CD4-positive, alpha-beta memory T cell (primary cell): ENCODE measurements at regions not wholly inside any gene's neighbourhood (a gene's known extent, or its start where the extent isn't known, plus 50 kb on each side); places are given as distances from the start of the nearest gene placed in this dataset.

ENCODE experiments used
- CTCF ChIA-PET: fragments of 350-600 bp; sonication (Branson Sonifier 250); formaldehyde crosslinking; loops from one replicate; lab custom pipeline; 2021; ENCODE audit warnings: inconsistent platforms; ENCODE audit not compliant: partially characterized antibody; lab: Charles Lee
- POLR2A ChIA-PET: fragments of 350-600 bp; sonication (Branson Sonifier 250); formaldehyde crosslinking; loops from one replicate; lab custom pipeline; 2021; ENCODE audit not compliant: partially characterized antibody; lab: Charles Lee
- DNase-seq, 5 donors: peaks; one replicate each; pipeline versions ENCODE4 v3.0.0 to v3.0.0-alpha.2; 2020 to 2022; ENCODE audit warnings: mixed read lengths in 1 of 5
- H3K27ac ChIP-seq: one replicate; pipeline ENCODE4 v1.7.0; 2013; ENCODE audit warnings: low read depth, low read length
- H3K27me3 ChIP-seq: 2 replicates; pipeline ENCODE4 v1.7.0; 2013; ENCODE audit warnings: mild to moderate bottlenecking, low read length, moderate library complexity; ENCODE audit not compliant: insufficient read depth
- H3K36me3 ChIP-seq: 2 replicates; pipeline ENCODE4 v1.7.0; 2013; ENCODE audit warnings: mild to moderate bottlenecking, low read length, moderate library complexity; ENCODE audit not compliant: insufficient read depth
- H3K4me1 ChIP-seq: 2 replicates; pipeline ENCODE4 v1.7.0; 2013; ENCODE audit warnings: mild to moderate bottlenecking, low read length, moderate library complexity; ENCODE audit not compliant: insufficient read depth
- H3K4me3 ChIP-seq, 2 donors: one replicate each; pipeline ENCODE4 v1.7.0; 2013; ENCODE audit warnings: low read length in 2 of 2, mild to moderate bottlenecking in 1 of 2
- H3K9me3 ChIP-seq, 2 donors: one replicate each; pipeline ENCODE4 v1.7.0; 2013; ENCODE audit warnings: low read length in 2 of 2, control low read depth in 1 of 2; ENCODE audit not compliant: control insufficient read depth in 1 of 2
- H3K27ac Mint-ChIP-seq, 7 donors: one replicate each; pipeline ENCODE4 v1.8.0; 2020 to 2021; ENCODE audit warnings: mixed read lengths in 7 of 7, mild to moderate bottlenecking in 6 of 7, inconsistent platforms in 3 of 7, moderate library complexity in 3 of 7
- H3K27me3 Mint-ChIP-seq, 2 donors: one replicate each; pipeline ENCODE4 v1.8.0; 2020 to 2021; ENCODE audit warnings: mixed read lengths in 2 of 2
- H3K36me3 Mint-ChIP-seq, 2 donors: one replicate each; pipeline ENCODE4 v1.8.0; 2020 to 2021; ENCODE audit warnings: mixed read lengths in 2 of 2, inconsistent platforms in 1 of 2, mild to moderate bottlenecking in 1 of 2
- H3K4me1 Mint-ChIP-seq, 4 donors: one replicate each; pipeline ENCODE4 v1.8.0; 2020 to 2021; ENCODE audit warnings: mixed read lengths in 4 of 4, mild to moderate bottlenecking in 1 of 4
- H3K4me3 Mint-ChIP-seq, 8 donors: one replicate each; pipeline ENCODE4 v1.8.0; 2020 to 2021; ENCODE audit warnings: mixed read lengths in 8 of 8, mild to moderate bottlenecking in 7 of 8, moderate library complexity in 6 of 8, inconsistent platforms in 3 of 8
- H3K9me3 Mint-ChIP-seq, 8 donors: one replicate each; pipeline ENCODE4 v1.8.0; 2020 to 2021; ENCODE audit warnings: mixed read lengths in 8 of 8, mild to moderate bottlenecking in 5 of 8, inconsistent platforms in 3 of 8, moderate library complexity in 1 of 8
- intact Hi-C: fragments of 100-400 bp; cut with micrococcal nuclease; formaldehyde crosslinking; loops from one replicate; pipeline ENCODE4 v1.15.1; 2023

DNA sequence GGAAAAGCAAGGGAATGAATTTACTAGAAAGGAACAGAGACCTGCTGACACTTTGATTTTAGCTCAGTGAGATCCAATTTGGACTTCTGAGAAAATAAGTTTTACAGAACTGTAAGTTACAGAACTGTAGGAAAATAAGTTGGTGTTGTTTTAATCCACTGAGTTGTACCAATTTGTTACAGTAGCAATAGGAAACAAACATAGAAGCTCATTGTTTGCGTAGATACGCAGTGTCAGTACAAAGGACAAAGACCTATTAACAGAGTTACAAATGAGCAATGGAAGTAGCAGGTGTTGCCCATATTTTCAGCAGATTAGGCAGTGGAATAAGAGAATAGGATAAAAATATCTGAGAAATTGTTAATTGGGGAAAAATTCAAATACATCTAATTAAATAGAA is 385.8 kb upstream of the CNTN6 start:
- H3K9me3 ChIP-seq: no peaks in the 10 kb centered on the region
- H3K36me3 ChIP-seq: no peaks in the 10 kb centered on the region
- DNase-seq: no peak
- intact Hi-C loops: no loop called here
- Mint-ChIP-seq H3K4me1 (no peaks in the 10 kb centered on the region), H3K9me3 (peaks cover 0 to 18% (median 9%) of the 10 kb centered on the region in 8 donors), H3K36me3 (no peaks in the 10 kb centered on the region), H3K27ac (no peak overlapping the region), H3K27me3 (no peaks in the 10 kb centered on the region), H3K4me3 (no peak overlapping the region)
- CTCF ChIA-PET: no interaction called here
- POLR2A ChIA-PET: no interaction called here
- H3K27ac ChIP-seq: no peak overlapping the region
- no peaks in the 10 kb centered on the region for H3K27me3 ChIP-seq
- no peaks in the 10 kb centered on the region for H3K4me1 ChIP-seq
- H3K4me3 ChIP-seq: no peak overlapping the region

DNA sequence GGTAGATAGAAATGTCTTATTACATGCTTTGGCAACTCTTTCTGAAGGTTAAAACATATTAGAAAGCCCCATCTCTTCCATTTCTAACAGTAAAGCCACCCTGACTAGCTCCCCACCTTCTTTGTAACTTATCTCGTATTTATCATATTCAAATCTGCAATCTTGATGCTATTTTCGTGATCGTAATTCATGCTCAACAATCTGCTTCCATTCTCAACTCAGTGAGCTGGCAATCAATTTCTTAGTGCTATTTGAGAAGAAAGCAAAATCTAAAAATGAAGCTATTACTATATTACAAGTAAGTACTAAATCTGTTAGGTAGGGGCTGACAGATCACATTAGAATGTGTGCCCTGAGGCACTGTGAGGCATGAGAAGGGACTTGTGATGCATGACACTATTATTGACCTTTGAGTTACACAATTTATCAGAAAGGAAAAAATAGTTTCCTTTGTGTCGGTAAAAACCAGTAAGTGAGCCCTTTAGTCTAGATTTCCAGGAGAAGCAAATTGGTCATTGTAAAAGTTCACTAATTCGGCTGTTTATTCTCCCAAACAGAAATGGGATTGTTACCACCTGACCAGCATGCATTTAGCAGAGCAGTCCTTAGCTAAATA is 379.7 kb upstream of the CNTN6 start:
- no peaks in the 10 kb centered on the region for H3K4me1 Mint-ChIP-seq
- intact Hi-C loops: no loop called here
- CTCF ChIA-PET: no interaction called here
- H3K27me3 Mint-ChIP-seq: no peaks in the 10 kb centered on the region
- no peaks in the 10 kb centered on the region for H3K36me3 ChIP-seq
- DNase-seq: no peak
- POLR2A ChIA-PET: no interaction called here
- H3K9me3 ChIP-seq: no peaks in the 10 kb centered on the region
- no peaks in the 10 kb centered on the region for H3K36me3 Mint-ChIP-seq
- H3K4me1 ChIP-seq: no peaks in the 10 kb centered on the region
- no peaks in the 10 kb centered on the region for H3K27me3 ChIP-seq
- no peak overlapping the region for H3K27ac Mint-ChIP-seq
- H3K27ac ChIP-seq: no peak overlapping the region
- no peak overlapping the region for H3K4me3 ChIP-seq
- peaks cover 0 to 24% (median 7%) of the 10 kb centered on the region in 8 donors for H3K9me3 Mint-ChIP-seq
- H3K4me3 Mint-ChIP-seq: no peak overlapping the region

DNA sequence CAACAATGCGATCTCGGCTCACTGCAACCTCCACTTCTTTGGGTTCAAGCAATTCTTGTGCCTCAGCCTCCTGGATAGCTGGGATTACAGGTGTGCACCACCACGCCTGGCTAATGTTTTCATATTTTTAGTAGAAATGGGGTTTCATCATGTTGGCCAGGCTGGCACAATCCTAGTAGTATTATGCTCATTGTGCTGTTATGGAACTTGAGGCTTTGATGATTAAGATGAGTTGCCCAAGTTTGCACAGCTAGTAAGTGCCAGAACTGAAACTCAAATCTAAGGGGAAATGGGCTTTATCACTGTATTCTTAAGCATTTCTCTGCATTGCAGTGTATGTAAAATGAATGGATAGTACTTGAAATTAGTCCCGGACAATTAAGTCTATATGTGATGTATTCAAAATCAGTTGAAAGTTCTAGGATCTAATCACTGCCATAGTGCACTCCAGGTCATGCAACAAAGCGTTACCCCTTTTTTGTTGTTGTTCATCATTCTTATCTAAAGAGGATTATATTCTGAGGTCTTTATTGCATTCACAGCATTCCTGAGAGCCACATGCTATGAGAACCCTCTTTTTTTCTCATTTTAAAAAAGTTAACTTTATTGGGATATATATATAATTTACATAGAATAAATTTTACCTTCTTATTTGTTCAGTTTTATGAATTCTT is 378.7 kb upstream of the CNTN6 start:
- Mint-ChIP-seq H3K27ac (no peak overlapping the region), H3K9me3 (peaks cover 0 to 24% (median 11%) of the 10 kb centered on the region in 8 donors), H3K36me3 (no peaks in the 10 kb centered on the region), H3K4me1 (no peaks in the 10 kb centered on the region), H3K4me3 (no peak overlapping the region), H3K27me3 (no peaks in the 10 kb centered on the region)
- H3K4me3 ChIP-seq: no peak overlapping the region
- DNase-seq: no peak
- no peaks in the 10 kb centered on the region for H3K9me3 ChIP-seq
- intact Hi-C loops: no loop called here
- ChIA-PET POLR2A (no interaction called here), CTCF (no interaction called here)
- H3K4me1 ChIP-seq: no peaks in the 10 kb centered on the region
- H3K27me3 ChIP-seq: no peaks in the 10 kb centered on the region
- no peaks in the 10 kb centered on the region for H3K36me3 ChIP-seq
- no peak overlapping the region for H3K27ac ChIP-seq

DNA sequence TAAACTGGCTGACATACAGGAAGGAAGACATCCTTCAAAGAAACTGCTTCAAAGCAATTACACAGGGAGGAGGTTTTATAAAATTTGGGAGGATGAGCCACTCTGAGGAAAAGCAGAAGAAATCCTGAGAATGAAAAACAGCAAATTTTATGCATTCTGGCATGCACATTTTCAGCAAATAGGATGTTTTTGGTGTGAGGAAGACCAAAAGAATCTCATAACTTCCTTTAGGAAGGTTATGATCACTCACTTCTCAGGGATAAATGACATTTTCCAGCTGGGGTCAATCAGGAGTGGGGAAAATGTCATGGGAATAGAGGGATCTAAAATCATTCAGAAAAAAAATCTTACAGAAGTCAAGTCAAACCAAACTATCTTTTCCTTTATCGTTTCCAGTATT is 371.7 kb upstream of the CNTN6 start:
- H3K9me3 ChIP-seq: no peaks in the 10 kb centered on the region
- Mint-ChIP-seq H3K27me3 (no peaks in the 10 kb centered on the region), H3K9me3 (peaks cover 3 to 16% (median 6%) of the 10 kb centered on the region in 8 donors), H3K36me3 (no peaks in the 10 kb centered on the region), H3K4me1 (no peaks in the 10 kb centered on the region), H3K27ac (no peak overlapping the region), H3K4me3 (no peak overlapping the region)
- no peaks in the 10 kb centered on the region for H3K36me3 ChIP-seq
- no peak for DNase-seq
- intact Hi-C loops: no loop called here
- H3K27me3 ChIP-seq: no peaks in the 10 kb centered on the region
- no peak overlapping the region for H3K4me3 ChIP-seq
- no peak overlapping the region for H3K27ac ChIP-seq
- CTCF ChIA-PET: no interaction called here
- no peaks in the 10 kb centered on the region for H3K4me1 ChIP-seq
- POLR2A ChIA-PET: no interaction called here

DNA sequence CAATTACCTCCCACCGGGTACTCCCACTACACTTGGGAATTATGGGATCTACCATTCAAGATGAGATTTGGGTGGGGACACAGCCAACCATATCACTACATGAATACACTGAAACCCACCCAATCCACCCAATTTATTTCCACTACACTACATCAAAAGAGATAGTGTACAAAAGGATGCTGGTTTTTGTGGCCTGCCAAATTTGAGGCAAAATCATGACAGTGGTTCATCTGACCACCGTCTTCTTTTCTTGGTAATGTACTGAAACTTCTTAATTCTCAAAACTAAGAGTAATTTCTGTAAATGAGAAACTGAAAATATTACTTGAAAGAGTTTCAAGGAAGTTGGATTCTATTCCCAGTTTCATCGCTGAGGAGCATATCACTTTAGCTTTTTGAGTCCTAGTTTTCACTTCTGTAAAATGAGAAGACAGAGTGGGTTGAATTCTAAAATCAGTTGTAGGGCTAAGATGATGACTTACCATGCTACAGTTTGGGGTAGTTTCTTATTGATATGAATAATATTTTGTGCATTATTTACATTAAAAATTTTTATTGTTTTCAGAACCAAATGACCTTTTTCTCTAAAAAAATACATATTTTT is 360.4 kb upstream of the CNTN6 start:
- Histone ChIP-seq H3K27ac (no peak overlapping the region), H3K4me1 (no peaks in the 10 kb centered on the region), H3K27me3 (no peaks in the 10 kb centered on the region), H3K9me3 (no peaks in the 10 kb centered on the region), H3K4me3 (no peak overlapping the region), H3K36me3 (no peaks in the 10 kb centered on the region)
- intact Hi-C loops: no loop called here
- Mint-ChIP-seq H3K4me3 (no peak overlapping the region), H3K27ac (no peak overlapping the region), H3K9me3 (peaks cover 0 to 10% (median 6%) of the 10 kb centered on the region in 8 donors), H3K27me3 (no peaks in the 10 kb centered on the region), H3K36me3 (no peaks in the 10 kb centered on the region), H3K4me1 (no peaks in the 10 kb centered on the region)
- no peak for DNase-seq
- ChIA-PET POLR2A (no interaction called here), CTCF (interaction anchor here (0.6 kb wide), 1 partner anchor 1289 kb away, joined by 3 read pairs; no protein-coding TSS in a partner anchor)

DNA sequence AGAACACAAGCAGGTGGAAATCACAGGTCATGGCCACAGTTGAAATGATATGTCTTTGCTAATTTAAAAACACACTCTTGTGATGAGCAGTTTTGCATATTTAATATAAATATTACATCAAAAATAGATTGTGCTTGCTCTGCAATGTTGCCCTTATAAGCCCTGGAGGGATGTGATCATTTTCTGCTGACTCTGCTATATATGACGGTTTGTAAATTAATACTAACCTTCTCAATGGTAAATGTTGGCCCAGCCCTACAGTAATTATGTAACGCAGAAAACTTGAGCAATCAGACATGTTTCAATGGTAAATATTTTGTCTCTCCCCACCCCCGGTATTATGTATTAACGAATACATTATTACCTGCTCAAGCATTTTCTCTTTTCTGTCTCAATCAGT is 359.5 kb upstream of the CNTN6 start:
- no peak overlapping the region for H3K27ac Mint-ChIP-seq
- intact Hi-C loops: no loop called here
- POLR2A ChIA-PET: no interaction called here

DNA sequence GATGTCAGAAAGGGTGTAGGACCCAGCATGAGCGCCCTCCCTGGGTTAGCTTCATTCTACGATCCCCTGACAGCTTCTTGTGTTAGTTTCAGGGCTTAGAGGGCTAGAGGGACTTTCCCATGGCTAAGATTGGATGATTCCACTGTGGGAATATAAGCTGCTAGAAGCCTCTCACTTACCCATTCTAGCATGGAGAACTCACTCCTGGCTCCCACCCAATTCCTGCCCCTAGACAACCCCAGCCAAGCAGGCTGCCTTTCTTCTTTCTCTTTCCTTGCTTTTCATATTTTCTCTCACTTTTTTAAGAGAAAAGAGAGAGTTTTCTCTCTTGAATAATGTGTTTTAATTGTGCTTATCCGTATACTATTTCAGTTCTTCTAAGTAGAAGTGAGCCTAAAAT is 335.1 kb upstream of the CNTN6 start:
- no peaks in the 10 kb centered on the region for H3K36me3 Mint-ChIP-seq
- ChIA-PET POLR2A (no interaction called here), CTCF (no interaction called here)
- H3K9me3 ChIP-seq: peaks cover 0 to 5% of the 10 kb centered on the region in 2 donors
- intact Hi-C loops: no loop called here
- no peaks in the 10 kb centered on the region for H3K4me1 ChIP-seq
- H3K36me3 ChIP-seq: no peaks in the 10 kb centered on the region
- no peaks in the 10 kb centered on the region for H3K4me1 Mint-ChIP-seq
- H3K27ac Mint-ChIP-seq: no peak overlapping the region
- no peak for DNase-seq
- no peaks in the 10 kb centered on the region for H3K27me3 Mint-ChIP-seq
- H3K4me3 ChIP-seq: no peak overlapping the region
- H3K4me3 Mint-ChIP-seq: no peak overlapping the region
- no peak overlapping the region for H3K27ac ChIP-seq
- H3K9me3 Mint-ChIP-seq: peaks cover 6 to 21% (median 12%) of the 10 kb centered on the region in 8 donors
- H3K27me3 ChIP-seq: no peaks in the 10 kb centered on the region

More for the DNA sequence above, 359.5 kb upstream of the CNTN6 start:
- Mint-ChIP-seq H3K4me1 (no peaks in the 10 kb centered on the region), H3K9me3 (peaks cover 0 to 11% (median 7%) of the 10 kb centered on the region in 8 donors), H3K27me3 (no peaks in the 10 kb centered on the region), H3K36me3 (no peaks in the 10 kb centered on the region), H3K4me3 (no peak overlapping the region)
- no peaks in the 10 kb centered on the region for H3K36me3 ChIP-seq
- H3K9me3 ChIP-seq: no peaks in the 10 kb centered on the region
- CTCF ChIA-PET: no interaction called here
- no peaks in the 10 kb centered on the region for H3K4me1 ChIP-seq
- no peak overlapping the region for H3K27ac ChIP-seq
- DNase-seq: no peak
- H3K27me3 ChIP-seq: no peaks in the 10 kb centered on the region
- no peak overlapping the region for H3K4me3 ChIP-seq
